ENCODE measurements at regions not wholly inside any gene's neighbourhood (a gene's known extent, or its start where the extent isn't known, plus 50 kb on each side); places are given as distances from the start of the nearest gene placed in this dataset.
A peak's percentile ranks its signal among the peaks of the same experiment; 100 is the strongest.

DNA sequence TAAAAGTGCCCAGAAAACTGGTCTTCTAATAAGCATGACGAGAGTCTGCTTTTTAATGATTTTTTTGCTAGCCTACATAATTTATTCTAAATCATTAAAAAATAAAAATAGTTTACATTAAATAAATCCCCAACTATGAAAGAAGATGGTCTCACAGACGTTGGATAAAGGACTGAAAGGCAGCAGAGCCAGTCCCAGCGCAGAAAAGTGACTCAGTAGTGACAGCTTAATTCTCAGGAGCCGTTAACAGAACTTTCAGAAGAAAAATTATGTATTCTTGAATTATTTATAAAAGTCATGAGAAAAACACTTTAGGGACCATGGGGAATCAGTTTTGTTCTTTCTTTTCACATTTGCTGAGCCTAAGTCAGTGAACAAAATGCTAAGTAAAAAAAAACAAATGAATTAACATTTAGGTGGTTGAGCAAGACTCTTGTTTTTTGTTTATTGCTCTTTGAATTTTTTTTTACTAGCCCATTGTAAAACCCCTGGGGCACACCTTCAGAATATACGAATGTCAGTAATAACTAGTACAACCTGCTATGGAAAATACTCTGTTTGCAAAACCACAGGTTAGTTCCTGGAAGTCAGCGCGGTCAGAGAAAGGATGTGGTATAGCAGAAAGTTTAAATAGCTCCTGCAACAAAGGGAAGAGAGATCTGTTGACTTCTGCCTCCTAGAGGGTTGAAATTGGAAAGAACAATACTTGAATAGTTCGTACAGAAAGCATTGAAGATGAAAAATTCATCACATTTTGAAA, 50.4 kb upstream of the CCDC160 start:
- Histone ChIP-seq H3K36me3 (no peaks in the 10 kb centered on the region), H3K27me3 (no peaks in the 10 kb centered on the region), H3K4me3 (no peak overlapping the region), H3K9me3 (no peaks in the 10 kb centered on the region), H3K27ac (no peak overlapping the region), H3K4me1 (no peaks in the 10 kb centered on the region)
- TF ChIP-seq EP300 (IDR thresholded peaks at IDR 0.05; ENCODE audit: low read depth) = no peak
- no peak for TF ChIP-seq POLR2A (IDR thresholded peaks at IDR 0.05)
- no peak for TF ChIP-seq CTCF (IDR thresholded peaks at IDR 0.05)
- no peak for TF ChIP-seq POLR2AphosphoS5 (IDR thresholded peaks at IDR 0.05)
- intact Hi-C loops (cut with DNase I; ENCODE audit: low total_unique reads) = no loop called here
- in situ Hi-C loops (cut with MboI; ENCODE audit: low pct_ligation_motif_present in 1 of 4, low pct_unique_long_range_greater_than_20kb in 1 of 4, low sequenced_read_pairs in 3 of 4) = no loop called here
- WGBS, 2 donors (ENCODE audit: low coverage in 1 of 2) = 34 to 45% methylated on average over 8 of the region's 8 CpGs
- DNase-seq = peak; percentile 20

Small RNA genes lying in the stretch of these regions (small RNA-seq; reads per million reads assigned to genes)
- 0 reads per million in 4 donors for gene RF00019
- gene TIMM8BP2 = 0 reads per million in 4 donors
